Gastroesophageal sphincter (tissue), 4 donors: ENCODE measurements at regions not wholly inside any gene's neighbourhood (a gene's known extent, or its start where the extent isn't known, plus 50 kb on each side); places are given as distances from the start of the nearest gene placed in this dataset.

Experiments
- ATAC-seq: fragments of 150-250 bp; one replicate; pipeline ENCODE4 v1.9.1; 2016; ENCODE audit warnings: mild to moderate bottlenecking, moderate library complexity
- H3K27ac ChIP-seq, 4 donors: fragments of 200-600 bp; sonication (generic) in 3 of 4; 1 replicate in 3 of 4; 2 replicates in 1 of 4; pipeline ENCODE4 v1.5.1; 2016 to 2019
- H3K27me3 ChIP-seq: fragments of 200-600 bp; sonication (generic); one replicate; pipeline ENCODE4 v1.5.1; 2019
- H3K36me3 ChIP-seq, 2 donors: fragments of 200-600 bp; sonication (generic); one replicate each; pipeline ENCODE4 v1.5.1; 2019; ENCODE audit warnings: control low read depth in 1 of 2
- H3K4me1 ChIP-seq, 3 donors: fragments of 200-600 bp; sonication (generic); 1 replicate in 2 of 3; 2 replicates in 1 of 3; pipeline ENCODE4 v1.5.1; 2016 to 2019; ENCODE audit warnings: control low read depth in 2 of 3
- H3K4me3 ChIP-seq, 2 donors: fragments of 200-600 bp; sonication (generic); one replicate each; pipeline ENCODE4 v1.5.1; 2019; ENCODE audit warnings: mild to moderate bottlenecking in 1 of 2, moderate library complexity in 1 of 2
- H3K9me3 ChIP-seq, 3 donors: fragments of 200-600 bp; sonication (generic); one replicate each; pipeline ENCODE4 v1.5.1; 2017 to 2019; ENCODE audit warnings: control low read depth in 2 of 3
- CTCF ChIP-seq, 4 experiments: fragments of 200-600 bp in 2 of 4; fragments of 450-650 bp in 2 of 4; sonication (generic) in 1 of 4; IDR thresholded peaks; one replicate each; pipeline ENCODE4 v1.5.1; 2017 to 2019; ENCODE audit warnings: antibody characterized with exemption in 4 of 4, mild to moderate bottlenecking in 2 of 4, moderate library complexity in 2 of 4
- EP300 ChIP-seq: sonication (generic); formaldehyde crosslinking; IDR thresholded peaks from one replicate; pipeline ENCODE4 v1.6.1; 2017; ENCODE audit warnings: antibody characterized with exemption, mild to moderate bottlenecking
- POLR2A ChIP-seq, 2 donors: fragments of 450-650 bp; IDR thresholded peaks; one replicate each; pipeline ENCODE4 v1.6.1; 2017; ENCODE audit warnings: antibody characterized with exemption in 2 of 2, mild to moderate bottlenecking in 2 of 2, moderate library complexity in 1 of 2
- POLR2AphosphoS5 ChIP-seq: sonication (generic); formaldehyde crosslinking; IDR thresholded peaks from one replicate; pipeline ENCODE4 v1.6.1; 2017; ENCODE audit warnings: antibody characterized with exemption
- WGBS, 2 donors: methylation state at CpG; one replicate each; pipeline ENCODE4 v1.1.5; 2018; ENCODE audit warnings: low coverage in 1 of 2; 5-methylcytosine and 5-hydroxymethylcytosine counted together

DNA sequence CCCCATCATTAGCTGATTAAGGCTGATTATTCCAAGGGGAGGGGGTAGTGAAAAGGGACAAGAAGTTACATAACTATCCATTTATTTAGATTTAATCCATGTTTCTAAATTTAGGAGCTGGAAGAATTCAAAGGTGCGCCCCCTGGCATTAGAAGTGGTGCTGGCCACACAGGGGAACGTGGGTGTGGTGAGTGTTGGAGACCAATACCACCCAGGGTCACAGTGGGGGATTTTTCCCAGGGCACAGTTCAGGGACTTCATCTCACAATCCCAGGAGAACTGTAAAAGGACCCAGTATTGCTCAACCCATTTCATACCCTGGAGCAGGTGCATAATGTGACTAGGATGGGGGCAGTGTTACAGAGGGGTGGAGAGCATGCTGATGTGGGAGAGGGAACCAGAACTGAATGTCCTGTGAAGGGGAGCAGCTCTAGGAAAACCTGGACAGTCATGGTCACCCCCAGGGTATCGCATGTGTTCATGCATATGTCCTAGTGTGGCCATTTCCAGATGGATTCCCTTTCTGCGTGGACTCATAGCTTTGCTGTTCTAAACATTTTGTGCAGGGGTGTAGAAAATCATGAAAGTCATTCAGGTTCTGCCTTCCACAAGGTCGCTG lies 110.3 kb downstream of the LSM3 start:
- Histone ChIP-seq H3K4me3 (no peak overlapping the region), H3K4me1 (no peaks in the 10 kb centered on the region), H3K9me3 (no peaks in the 10 kb centered on the region), H3K27ac (no peak overlapping the region), H3K36me3 (no peaks in the 10 kb centered on the region), H3K27me3 (no peaks in the 10 kb centered on the region)
- ATAC-seq = no peak
- WGBS, 2 donors = 83 to 89% methylated on average over 3 to 4 of the region's 5 CpGs
- TF ChIP-seq POLR2A (IDR thresholded peaks at IDR 0.05) (no peak), CTCF (IDR thresholded peaks at IDR 0.05) (no peak), EP300 (no peak), POLR2AphosphoS5 (no peak)

- Histone ChIP-seq H3K9me3 (no peaks in the 10 kb centered on the region), H3K27ac (peak overlapping the region in 1 of 4 donors; percentile 29), H3K36me3 (no peaks in the 10 kb centered on the region), H3K4me1 (no peaks in the 10 kb centered on the region), H3K27me3 (no peaks in the 10 kb centered on the region), H3K4me3 (no peak overlapping the region)
- ATAC-seq = peak; percentile 74
- TF ChIP-seq EP300 (no peak), POLR2AphosphoS5 (peak; percentile 60)
- 23 to 48% methylated on average over 4 to 6 of the region's 7 CpGs for WGBS, 2 donors
These were observed 111.2 kb downstream of the LSM3 start for GRCh38 chr3:14289590-14290461.

DNA sequence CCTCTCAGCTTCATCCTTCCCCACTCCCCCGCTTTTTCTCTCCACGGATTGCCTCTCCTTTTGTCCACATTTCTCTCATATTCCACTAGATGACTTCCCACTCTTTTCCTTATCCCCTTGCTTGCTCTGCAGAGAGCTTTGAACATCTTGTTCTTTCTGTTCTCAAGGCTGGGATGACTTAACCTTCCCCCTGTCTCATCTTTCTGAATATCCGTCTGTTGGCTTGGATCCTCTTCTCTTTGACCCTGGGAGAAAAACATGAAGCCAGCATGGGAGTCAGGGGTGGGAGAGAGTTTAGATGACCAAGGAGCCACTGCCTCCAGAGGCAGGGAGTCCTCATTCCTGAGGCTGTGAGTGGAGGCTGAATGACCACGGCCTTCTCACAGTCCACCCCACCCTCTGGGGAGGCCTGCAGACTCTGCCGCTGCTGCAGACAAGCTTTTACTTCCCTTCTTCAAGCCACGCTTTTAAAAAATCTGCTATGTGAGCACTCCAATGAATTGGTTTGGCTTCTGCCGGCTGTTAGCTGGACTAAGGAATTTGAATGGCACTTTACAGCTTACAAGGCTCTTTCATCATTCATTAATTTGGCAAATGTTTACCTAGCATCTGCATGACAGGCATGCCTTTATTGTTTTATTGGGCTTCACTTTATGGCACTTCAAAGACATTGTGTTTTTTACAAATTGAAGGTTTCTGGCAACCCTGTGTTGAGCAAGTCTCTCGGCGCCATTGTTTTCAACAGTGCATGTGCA lies 111.6 kb upstream of the SLC6A6 start:
- no peaks in the 10 kb centered on the region for H3K27me3 ChIP-seq
- H3K4me3 ChIP-seq = no peak overlapping the region
- 76 to 83% methylated on average over 5 of the region's 9 CpGs for WGBS, 2 donors
- TF ChIP-seq POLR2A (IDR thresholded peaks at IDR 0.05) (no peak), POLR2AphosphoS5 (no peak), CTCF (IDR thresholded peaks at IDR 0.05) (no peak), EP300 (no peak)
- no peaks in the 10 kb centered on the region for H3K36me3 ChIP-seq
- ATAC-seq = no peak
- H3K9me3 ChIP-seq = no peaks in the 10 kb centered on the region
- no peaks in the 10 kb centered on the region for H3K4me1 ChIP-seq
- H3K27ac ChIP-seq = peak overlapping the region in 1 of 4 donors; percentile 29

GRCh38 chr3:14295037-14295436 lies 107.4 kb upstream of the SLC6A6 start:
- 83 to 86% methylated on average over 2 of the region's 3 CpGs for WGBS, 2 donors
- H3K4me1 ChIP-seq = peaks cover 0 to 16% (median 9%) of the 10 kb centered on the region in 3 donors
- no peaks in the 10 kb centered on the region for H3K36me3 ChIP-seq
- no peak overlapping the region for H3K4me3 ChIP-seq
- H3K9me3 ChIP-seq = no peaks in the 10 kb centered on the region
- H3K27ac ChIP-seq = no peak overlapping the region
- no peak for ATAC-seq
- TF ChIP-seq POLR2A (IDR thresholded peaks at IDR 0.05) = no peak
- peaks cover 6% of the 10 kb centered on the region for H3K27me3 ChIP-seq

DNA sequence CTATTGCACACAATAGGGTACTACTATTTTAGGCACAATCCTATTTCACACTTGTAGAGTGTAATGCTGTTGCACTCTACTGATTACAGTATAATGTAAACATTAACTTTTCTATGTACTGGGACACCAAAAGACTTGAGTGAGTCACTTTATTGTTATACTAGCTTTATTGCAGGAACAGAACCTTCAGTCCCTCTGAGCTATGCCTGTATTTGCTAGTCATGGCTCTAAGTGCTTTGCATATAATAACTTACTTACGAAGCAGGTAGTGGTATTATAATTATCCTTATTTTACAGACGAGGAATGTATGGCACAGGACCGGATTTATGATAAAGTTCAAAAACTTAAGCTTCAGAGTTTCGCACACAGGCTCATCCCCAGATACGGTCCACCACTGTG lies 106.6 kb upstream of the SLC6A6 start:
- Histone ChIP-seq H3K27me3 (peaks cover 6% of the 10 kb centered on the region), H3K4me3 (no peak overlapping the region), H3K9me3 (no peaks in the 10 kb centered on the region), H3K4me1 (peaks cover 0 to 16% (median 9%) of the 10 kb centered on the region in 3 donors), H3K27ac (peak overlapping the region in 1 of 4 donors; percentile 69), H3K36me3 (no peaks in the 10 kb centered on the region)
- WGBS, 2 donors = 87 to 90% methylated on average over 5 of the region's 5 CpGs
- TF ChIP-seq POLR2AphosphoS5 (no peak), EP300 (no peak), POLR2A (IDR thresholded peaks at IDR 0.05) (no peak), CTCF (IDR thresholded peaks at IDR 0.05) (no peak)
- ATAC-seq = no peak
